ENCODE measurements at regions not wholly inside any gene's neighbourhood (a gene's known extent, or its start where the extent isn't known, plus 50 kb on each side); places are given as distances from the start of the nearest gene placed in this dataset.

DNA sequence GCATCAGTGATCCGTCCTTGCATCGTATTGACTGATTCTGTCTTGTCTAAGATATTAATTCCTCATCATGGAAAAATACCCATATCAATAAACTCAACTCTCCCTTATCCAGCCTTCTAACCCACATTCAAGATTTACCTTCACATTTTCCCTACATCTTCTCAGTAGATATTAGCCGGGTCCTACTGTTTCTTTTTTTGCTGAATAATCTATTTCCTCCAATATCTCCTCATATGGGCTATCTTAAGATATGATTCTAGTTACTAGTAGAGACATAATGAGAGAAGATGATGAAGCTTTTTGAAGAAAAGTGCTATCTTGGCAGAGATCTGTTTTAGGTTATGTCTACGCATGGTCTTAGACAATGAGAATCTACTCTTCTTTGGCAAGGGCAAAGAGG, 785.8 kb downstream of the BRINP1 start:
- DNase-seq, result no peak
- CTCF ChIA-PET, result no interaction called here
- POLR2A ChIA-PET, result no interaction called here
- H3K36me3 Mint-ChIP-seq (ENCODE audit: insufficient read depth, unreplicated experiment), result no peaks in the 10 kb centered on the region
- Histone ChIP-seq H3K4me3 (ENCODE audit: low read depth, low read length) (no peak overlapping the region), H3K4me1 (no peaks in the 10 kb centered on the region), H3K36me3 (ENCODE audit: control insufficient read depth, insufficient read depth, low read length) (no peaks in the 10 kb centered on the region), H3K9me3 (no peaks in the 10 kb centered on the region), H3K27me3 (replicated peaks; ENCODE audit: control insufficient read depth, insufficient read depth, low read length) (no peaks in the 10 kb centered on the region)
- no peaks in the 10 kb centered on the region for H3K4me1 Mint-ChIP-seq (ENCODE audit: low read depth, unreplicated experiment)
- TF ChIP-seq, protein P1, sequence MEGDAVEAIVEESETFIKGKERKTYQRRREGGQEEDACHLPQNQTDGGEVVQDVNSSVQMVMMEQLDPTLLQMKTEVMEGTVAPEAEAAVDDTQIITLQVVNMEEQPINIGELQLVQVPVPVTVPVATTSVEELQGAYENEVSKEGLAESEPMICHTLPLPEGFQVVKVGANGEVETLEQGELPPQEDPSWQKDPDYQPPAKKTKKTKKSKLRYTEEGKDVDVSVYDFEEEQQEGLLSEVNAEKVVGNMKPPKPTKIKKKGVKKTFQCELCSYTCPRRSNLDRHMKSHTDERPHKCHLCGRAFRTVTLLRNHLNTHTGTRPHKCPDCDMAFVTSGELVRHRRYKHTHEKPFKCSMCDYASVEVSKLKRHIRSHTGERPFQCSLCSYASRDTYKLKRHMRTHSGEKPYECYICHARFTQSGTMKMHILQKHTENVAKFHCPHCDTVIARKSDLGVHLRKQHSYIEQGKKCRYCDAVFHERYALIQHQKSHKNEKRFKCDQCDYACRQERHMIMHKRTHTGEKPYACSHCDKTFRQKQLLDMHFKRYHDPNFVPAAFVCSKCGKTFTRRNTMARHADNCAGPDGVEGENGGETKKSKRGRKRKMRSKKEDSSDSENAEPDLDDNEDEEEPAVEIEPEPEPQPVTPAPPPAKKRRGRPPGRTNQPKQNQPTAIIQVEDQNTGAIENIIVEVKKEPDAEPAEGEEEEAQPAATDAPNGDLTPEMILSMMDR (IDR thresholded peaks at IDR 0.05; ENCODE audit: insufficient read depth in 1 of 2, low read depth in 1 of 2, low read length in 1 of 2, severe bottlenecking in 1 of 2, unreplicated experiment in 1 of 2), result no peak
- intact Hi-C loops (cut with micrococcal nuclease; ENCODE audit: unreplicated experiment), result no loop called here
- H3K4me3 Mint-ChIP-seq (ENCODE audit: unreplicated experiment), result no peak overlapping the region
- no peaks in the 10 kb centered on the region for H3K9me3 Mint-ChIP-seq (ENCODE audit: unreplicated experiment)
- no peak overlapping the region for H3K27ac Mint-ChIP-seq (ENCODE audit: unreplicated experiment)
- no TSS peak for BruUV-seq (replicated peaks)
- H3K27me3 Mint-ChIP-seq (ENCODE audit: insufficient read depth, unreplicated experiment), result no peaks in the 10 kb centered on the region

DNA sequence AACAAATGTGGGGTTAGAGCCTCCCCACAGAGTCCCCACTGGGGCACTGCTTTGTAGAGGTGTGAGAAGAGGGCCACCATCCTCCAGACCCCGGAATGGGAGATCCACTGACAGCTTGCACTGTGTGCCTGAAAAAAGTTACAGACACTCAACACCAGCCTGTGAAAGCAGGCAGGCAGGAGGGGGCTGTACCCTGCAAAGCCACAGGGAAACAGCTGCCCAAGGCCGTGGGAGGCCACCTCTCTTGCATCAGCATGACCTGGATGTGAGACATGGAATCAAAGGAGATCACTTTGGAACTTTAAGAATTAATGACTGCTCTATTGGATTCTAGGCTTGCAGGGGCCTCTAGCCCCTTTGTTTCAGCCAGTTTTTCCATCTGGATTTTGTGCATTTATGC, 782.3 kb downstream of the BRINP1 start:
- no TSS peak for BruUV-seq (replicated peaks)
- no peaks in the 10 kb centered on the region for H3K9me3 Mint-ChIP-seq (ENCODE audit: unreplicated experiment)
- H3K36me3 Mint-ChIP-seq (ENCODE audit: insufficient read depth, unreplicated experiment), result no peaks in the 10 kb centered on the region
- TF ChIP-seq, protein P1 (IDR thresholded peaks at IDR 0.05; ENCODE audit: insufficient read depth in 1 of 2, low read depth in 1 of 2, low read length in 1 of 2, severe bottlenecking in 1 of 2, unreplicated experiment in 1 of 2), result no peak
- intact Hi-C loops (cut with micrococcal nuclease; ENCODE audit: unreplicated experiment), result no loop called here
- POLR2A ChIA-PET, result no interaction called here
- Histone ChIP-seq H3K4me1 (no peaks in the 10 kb centered on the region), H3K4me3 (ENCODE audit: low read depth, low read length) (no peak overlapping the region), H3K36me3 (ENCODE audit: control insufficient read depth, insufficient read depth, low read length) (no peaks in the 10 kb centered on the region), H3K9me3 (no peaks in the 10 kb centered on the region), H3K27me3 (replicated peaks; ENCODE audit: control insufficient read depth, insufficient read depth, low read length) (no peaks in the 10 kb centered on the region)
- CTCF ChIA-PET, result no interaction called here
- H3K27ac Mint-ChIP-seq (ENCODE audit: unreplicated experiment), result no peak overlapping the region
- H3K4me1 Mint-ChIP-seq (ENCODE audit: low read depth, unreplicated experiment), result no peaks in the 10 kb centered on the region
- no peak for DNase-seq
- H3K4me3 Mint-ChIP-seq (ENCODE audit: unreplicated experiment), result no peak overlapping the region
- no peaks in the 10 kb centered on the region for H3K27me3 Mint-ChIP-seq (ENCODE audit: insufficient read depth, unreplicated experiment)

DNA sequence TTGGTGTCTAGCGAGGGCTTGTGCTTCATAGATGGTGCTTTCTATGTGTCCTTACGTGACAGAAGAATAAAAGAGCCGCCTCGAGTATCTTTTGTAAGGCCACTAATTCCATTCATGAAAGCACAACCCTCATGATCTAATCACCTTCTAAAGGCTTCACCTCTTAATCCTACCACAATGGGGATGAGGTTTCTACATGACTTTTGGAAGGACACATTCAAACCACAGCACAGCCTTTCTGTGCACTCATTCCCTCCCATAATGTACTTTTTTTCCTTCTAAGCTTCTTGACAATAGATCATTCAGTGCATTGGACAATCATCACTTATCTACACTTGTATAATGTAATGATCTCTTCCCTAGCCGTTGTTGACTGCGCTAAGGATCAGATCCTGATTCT, 774.8 kb downstream of the BRINP1 start:
- no peak overlapping the region for H3K4me3 ChIP-seq (ENCODE audit: low read depth, low read length)
- CTCF ChIA-PET, result no interaction called here
- no peaks in the 10 kb centered on the region for H3K36me3 ChIP-seq (ENCODE audit: control insufficient read depth, insufficient read depth, low read length)
- no peaks in the 10 kb centered on the region for H3K36me3 Mint-ChIP-seq (ENCODE audit: insufficient read depth, unreplicated experiment)
- no peaks in the 10 kb centered on the region for H3K4me1 Mint-ChIP-seq (ENCODE audit: low read depth, unreplicated experiment)
- no peaks in the 10 kb centered on the region for H3K9me3 Mint-ChIP-seq (ENCODE audit: unreplicated experiment)
- no peak for DNase-seq
- no peaks in the 10 kb centered on the region for H3K4me1 ChIP-seq
- intact Hi-C loops (cut with micrococcal nuclease; ENCODE audit: unreplicated experiment), result loop anchor here (2.0 kb wide), 1 partner anchor 694 kb away; no protein-coding TSS in a partner anchor
- no peaks in the 10 kb centered on the region for H3K27me3 ChIP-seq (replicated peaks; ENCODE audit: control insufficient read depth, insufficient read depth, low read length)
- TF ChIP-seq, protein P1 (IDR thresholded peaks at IDR 0.05; ENCODE audit: insufficient read depth in 1 of 2, low read depth in 1 of 2, low read length in 1 of 2, severe bottlenecking in 1 of 2, unreplicated experiment in 1 of 2), result no peak
- no peak overlapping the region for H3K27ac Mint-ChIP-seq (ENCODE audit: unreplicated experiment)
- H3K27me3 Mint-ChIP-seq (ENCODE audit: insufficient read depth, unreplicated experiment), result peaks cover 4% of the 10 kb centered on the region
- no TSS peak for BruUV-seq (replicated peaks)
- H3K9me3 ChIP-seq, result no peaks in the 10 kb centered on the region
- no peak overlapping the region for H3K4me3 Mint-ChIP-seq (ENCODE audit: unreplicated experiment)
- POLR2A ChIA-PET, result no interaction called here

All from Caco-2 (cell line).